Medulla oblongata (tissue), 1 donor: ENCODE measurements at regions not wholly inside any gene's neighbourhood (a gene's known extent, or its start where the extent isn't known, plus 50 kb on each side); places are given as distances from the start of the nearest gene placed in this dataset.
A peak's percentile ranks its signal among the peaks of the same experiment; 100 is the strongest.

Experiments used
- DNase-seq: peaks from one replicate; pipeline ENCODE4 v3.0.0-alpha.2; 2015; ENCODE audit errors: extremely low spot score

DNA sequence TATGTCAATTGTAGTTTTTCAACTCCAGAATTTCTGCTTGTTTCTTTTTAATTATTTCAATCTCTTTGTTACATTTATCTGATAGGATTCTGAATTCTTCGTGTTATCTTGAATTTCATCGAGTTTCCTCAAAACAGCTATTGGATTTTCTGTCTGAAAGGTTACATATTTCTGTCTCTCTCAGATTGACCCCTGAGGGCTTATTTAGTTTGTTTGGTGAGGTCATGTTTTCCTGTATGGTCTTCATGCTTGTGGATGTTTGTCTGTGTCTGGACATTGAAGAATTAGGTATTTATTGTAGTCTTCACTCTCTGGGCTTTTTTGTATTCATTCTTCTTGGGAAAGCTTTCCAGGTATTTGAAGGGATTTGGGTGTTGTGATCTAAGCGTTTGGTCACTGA is 85.6 kb downstream of the SNAPC1 start:
- DNase-seq, result no peak

DNA sequence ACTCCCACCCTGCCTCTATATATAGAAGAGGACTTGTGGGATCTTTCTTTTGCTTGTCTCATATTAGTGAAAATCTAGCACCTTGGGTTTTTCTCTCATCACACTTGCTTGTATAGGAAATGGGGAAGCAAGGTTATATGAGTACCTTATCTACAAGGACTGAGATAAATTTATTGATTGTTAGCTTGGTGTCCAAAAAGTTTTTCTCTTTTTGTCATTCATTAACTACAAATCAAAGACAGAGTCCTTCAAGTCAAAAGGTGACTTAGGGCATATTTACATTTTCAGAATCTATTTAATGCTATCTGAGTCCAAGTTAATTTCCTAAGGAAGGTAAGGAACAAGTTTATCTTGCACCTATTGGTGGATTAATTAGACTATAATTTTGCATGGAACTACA is 92.7 kb downstream of the SNAPC1 start:
- DNase-seq, result no peak

DNA sequence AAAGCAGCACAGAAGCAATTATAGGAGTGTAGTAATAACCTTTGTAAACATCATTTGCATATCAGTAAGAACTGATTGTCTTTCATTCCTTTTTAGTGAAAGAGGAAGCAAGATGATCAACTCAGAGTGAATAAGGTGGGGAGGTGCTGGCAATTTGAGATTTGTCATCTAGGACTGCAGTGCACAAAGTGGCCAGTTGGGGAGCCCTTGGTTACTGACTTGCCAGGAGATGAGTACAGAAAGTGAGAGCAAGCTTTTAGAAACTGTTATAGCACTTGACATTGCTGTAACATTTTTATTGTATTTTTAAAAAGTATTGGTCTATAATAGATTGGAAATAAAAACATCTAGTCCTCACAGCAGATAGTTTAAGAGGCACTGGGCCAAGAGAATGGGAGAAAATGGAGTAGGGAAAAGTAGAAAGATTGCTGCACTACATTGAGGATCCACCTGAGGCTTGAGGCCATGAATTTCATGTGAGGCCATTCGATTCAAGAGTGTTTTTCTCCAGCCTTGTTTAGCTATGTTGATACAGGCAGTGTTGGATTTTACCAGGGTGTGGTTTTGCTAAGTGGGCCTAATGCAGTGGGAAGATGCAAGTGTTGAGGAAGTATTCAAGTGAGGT is 98.2 kb downstream of the SNAPC1 start:
- peak; percentile 37 for DNase-seq

DNA sequence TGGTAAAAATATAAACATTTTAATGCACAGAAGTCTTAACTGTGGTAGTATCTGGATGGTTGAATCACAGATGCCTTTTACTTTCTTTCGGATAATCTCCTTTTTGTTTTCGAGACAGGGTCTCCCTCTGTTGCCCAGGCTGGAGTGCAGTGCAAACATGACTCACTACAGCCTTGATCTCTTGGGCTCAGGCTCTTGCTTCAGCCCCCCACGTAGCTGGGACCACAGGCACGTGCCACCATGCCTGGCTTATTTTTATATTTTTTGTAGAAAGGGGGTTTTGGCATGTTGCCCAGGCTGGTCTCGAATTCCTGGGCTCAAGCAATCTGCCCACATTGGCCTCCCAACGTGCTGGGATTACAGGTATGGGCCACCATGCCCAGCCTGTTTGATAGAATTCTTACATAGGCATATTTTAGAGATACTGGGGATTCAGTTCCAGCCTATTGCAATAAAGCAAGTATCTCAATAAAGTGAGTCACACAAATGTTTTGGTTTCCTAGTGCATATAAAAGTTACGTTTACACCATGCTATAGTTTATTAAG is 99.2 kb downstream of the SNAPC1 start:
- no peak for DNase-seq

DNA sequence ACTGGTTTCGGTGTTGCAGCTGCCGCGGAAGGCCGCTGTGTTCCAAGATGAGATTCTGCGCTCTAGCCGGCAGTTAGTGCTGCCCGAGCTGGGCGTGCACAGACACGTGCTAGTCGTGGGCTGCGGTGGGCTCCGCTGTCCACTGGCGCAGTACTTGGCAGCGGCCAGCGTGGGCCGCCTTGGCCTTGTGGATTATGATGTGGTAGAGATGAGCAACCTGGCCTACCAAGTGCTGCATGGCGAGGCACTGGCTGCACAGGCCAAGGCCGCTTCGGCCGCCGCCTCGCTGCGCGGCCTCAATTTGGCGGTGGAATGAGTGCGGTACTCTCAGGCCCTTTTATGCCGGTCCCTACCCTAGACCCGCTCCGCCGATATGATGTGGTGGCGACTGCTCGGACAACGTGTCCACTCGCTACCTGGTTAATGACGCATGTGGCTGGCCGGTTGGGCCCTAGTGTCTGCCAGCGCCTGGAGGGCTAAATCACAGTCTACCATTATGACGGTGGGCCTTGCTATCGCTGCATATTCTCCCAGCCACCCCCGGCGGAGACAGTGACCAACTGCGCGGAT is 102.2 kb downstream of the SNAPC1 start:
- DNase-seq, result no peak

DNA sequence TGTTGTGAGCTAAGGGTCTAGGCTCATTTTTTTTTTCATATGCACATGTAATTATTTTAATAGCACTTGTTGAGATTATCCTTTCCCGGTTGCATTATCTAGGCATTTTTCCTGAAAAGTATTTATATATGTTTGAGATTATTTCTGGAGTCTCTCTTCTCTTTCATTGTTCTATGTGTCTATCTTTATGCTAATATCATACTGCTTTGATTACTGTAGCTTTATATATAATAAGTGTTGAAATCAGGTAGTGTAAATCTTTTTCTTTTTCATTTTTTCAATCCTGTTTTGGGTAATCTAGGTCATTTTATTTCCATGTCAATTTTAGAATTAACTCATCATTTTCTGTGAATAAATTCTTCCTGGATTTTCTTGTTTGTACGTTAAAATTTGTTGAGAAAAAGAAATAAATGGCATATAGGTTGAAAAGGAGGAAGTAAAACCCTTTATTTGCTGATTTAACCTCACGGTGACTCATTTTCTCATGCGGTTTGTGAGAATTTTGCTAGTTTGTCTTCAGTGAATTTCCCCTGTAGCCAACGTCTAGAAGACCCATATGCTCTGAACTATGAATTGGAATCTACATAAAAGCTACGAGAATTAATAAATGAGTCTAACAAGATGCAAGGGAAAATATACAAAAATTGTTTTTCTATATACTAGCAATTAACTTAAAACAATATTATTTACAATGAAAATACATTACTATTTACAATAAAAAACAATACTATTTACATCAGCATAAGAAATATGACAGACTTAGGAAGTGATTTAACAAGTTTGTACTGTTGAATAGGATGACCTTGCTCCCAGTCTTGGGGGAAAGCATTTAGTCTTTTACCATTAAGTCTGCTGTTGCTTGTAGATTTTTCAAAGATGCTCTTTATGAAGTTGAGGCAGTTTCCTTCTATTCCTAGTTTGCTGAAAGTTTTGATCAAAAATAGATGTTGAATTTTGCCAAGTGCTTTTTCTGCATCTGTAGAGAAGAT is 105.0 kb downstream of the SNAPC1 start:
- DNase-seq, result no peak

DNA sequence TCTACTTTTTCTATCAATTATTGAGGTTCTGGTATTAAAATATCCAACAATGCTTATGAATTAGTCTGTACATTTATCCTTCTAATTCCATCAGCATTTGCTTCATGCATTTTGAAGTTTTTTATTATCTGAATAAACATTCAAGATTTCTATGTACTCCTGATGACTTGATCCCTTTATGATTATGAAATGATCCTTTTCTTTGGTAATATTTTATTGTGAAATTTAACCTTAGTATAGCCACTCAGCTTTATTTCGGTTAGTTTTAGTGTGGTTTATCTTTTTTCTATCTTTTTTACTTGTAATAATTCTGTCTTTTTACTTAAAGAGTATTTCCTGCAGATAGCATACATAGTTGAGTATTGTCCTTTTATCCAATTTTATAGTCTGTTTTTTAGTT is 106.6 kb downstream of the SNAPC1 start:
- no peak for DNase-seq

DNA sequence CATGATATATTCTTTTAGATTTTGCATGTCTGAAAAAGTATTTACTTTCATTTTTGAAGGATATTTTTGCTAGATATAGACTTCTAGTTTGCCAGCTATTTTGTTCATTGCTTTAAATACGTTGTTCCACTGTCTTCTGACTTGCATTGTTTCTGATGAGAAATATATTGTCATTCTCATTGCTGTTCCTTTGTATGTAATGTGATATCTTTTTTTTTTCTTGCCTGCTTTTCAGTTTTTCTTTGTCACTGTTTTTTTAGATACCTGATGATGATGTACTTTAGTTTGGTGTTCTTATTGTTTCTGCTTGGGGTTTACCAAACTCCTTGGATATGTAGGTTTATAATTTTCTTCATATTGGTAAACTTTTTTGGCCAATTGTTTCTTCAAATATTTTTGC is 107.9 kb downstream of the SNAPC1 start:
- no peak for DNase-seq

DNA sequence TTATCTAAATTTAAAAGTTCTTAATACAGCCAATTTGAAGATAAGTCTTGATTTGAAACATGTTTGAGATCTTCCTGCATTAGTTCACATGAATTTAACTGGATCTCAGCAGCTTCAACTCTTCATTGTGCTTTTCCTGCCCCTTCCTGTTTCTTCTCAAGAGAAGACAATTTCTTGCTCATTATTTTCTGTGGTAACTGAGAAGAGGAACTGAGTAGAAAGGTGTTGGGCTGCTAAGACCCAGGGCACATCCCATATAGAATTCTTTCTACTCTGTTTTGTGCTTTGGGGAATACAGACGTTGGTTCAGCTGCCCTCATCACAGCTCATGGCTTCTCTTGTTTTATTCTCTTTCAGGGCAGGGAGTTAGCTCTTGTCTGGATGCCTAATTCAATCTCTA is 110.2 kb downstream of the SNAPC1 start:
- no peak for DNase-seq

DNA sequence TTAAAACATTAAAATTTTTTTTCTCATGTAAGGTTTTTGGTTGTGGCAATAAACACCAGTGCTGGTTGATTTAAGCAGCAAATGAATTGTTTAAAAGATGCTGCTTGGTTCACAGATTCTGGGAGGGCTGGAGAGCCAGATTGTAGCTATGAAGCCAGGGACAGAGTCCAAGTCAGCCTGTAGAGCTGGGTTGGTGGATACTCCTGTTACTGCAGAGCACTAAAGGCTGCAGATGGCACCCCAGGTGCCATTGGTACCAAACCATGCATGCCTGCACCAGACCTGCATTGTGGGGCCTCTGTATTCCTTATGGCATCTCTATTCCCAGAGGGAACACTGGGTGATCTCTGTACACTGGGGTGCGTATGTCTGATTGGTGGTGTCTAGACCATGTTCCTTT is 113.3 kb downstream of the SNAPC1 start:
- DNase-seq, result no peak

DNA sequence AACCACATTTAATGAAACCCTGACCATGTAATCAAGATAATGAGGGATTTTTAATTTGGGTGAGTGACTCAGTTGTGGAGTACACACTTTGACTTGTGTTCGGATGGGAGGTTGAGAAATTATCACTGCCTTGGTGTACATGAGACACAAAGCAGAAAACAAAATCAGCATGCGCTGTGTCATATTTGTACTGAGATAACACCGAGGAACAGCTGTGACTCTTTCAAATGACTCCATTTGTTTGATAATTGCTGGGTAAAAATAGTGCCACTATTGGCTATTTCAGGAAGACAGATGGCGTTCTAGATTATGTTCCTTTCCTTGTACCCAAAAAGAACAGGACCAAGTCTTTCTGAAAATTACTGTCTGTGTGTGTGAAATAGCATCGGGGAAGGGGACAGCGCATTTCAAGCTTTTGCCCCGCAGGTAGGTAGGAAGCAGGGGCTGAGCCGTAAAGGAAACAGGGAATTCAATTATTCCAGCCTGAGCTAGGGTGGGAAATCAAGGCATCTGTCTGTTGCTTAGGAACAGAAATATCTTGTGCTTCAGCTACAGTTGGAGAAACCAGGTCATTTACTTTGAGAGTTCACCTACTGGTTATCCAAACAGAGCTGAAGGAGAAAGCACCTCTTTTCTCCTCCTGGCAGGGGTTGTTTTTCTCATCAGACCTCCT is 114.3 kb downstream of the SNAPC1 start:
- no peak for DNase-seq

DNA sequence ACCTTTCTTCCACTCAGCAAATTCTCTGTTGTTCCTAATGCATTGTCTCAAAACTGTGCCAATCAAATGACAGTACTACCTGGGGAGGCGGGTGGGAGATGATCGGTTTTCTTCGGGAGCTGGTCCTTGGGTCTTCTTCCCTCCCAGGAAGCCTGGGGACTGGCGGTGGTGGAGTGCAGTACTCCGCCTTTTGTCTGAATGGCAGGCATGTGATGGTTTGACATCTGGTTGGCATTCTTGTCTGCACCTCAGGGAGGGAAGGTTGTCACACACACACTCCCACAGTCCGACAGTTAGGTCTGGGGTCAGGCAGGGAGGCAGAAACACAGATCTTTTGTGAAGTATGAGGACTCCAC is 114.8 kb downstream of the SNAPC1 start:
- DNase-seq, result no peak

DNA sequence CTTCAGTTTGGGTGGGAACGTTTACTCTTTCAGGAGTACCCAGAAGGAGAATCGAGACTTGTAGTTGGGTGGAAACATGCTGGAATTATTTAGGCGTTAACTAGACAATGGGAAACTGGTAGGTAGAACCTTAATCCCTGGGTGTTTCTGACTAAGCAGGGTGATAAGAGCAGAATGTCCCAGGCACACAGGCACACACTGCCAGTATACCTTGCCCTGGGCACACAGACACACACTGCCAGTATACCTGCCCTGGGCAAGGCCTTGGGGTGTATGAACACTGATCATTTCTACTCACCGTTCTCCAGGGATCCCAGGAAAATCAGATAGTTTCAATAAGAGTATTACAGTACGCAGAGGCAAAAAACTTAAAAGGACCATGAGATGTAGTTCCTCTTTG is 115.5 kb downstream of the SNAPC1 start:
- no peak for DNase-seq

DNA sequence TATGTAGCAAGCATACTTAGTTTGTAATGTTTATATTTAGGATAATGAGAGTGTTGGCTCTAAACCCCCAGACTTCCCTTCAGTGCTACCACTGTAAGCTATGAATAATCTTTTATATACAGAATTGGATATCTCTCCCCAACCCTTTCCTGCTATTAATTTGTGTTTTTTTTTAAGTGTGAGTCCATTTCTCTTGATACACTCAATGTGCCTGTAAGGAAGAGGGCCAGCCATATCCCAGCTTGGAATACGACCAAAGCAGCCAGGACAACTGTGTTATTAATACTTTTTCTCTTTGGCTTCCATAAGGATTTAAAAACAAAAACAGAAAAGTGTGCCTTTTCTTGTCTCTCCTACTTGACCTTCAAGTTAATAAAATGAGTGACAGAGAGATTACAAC is 116.7 kb downstream of the SNAPC1 start:
- DNase-seq, result no peak

DNA sequence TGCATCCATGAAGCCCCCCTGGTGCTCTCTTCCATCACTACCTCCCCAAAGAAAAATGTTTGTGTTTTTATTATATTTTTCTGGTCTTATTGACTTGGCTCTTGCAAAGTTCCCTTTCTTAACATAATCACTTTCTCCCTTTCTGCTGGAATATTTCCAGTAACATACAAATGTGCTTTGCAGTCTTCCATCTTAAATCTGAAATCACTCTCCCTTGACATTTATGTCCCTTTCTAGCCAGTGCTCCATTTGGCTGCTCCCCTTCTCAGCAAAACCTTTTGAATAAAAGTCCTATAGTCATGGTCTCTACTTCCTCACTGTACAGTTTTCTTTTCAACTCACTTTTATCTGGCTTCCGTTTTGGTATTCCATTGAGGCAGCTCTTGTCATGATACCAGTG is 118.8 kb downstream of the SNAPC1 start:
- no peak for DNase-seq

DNA sequence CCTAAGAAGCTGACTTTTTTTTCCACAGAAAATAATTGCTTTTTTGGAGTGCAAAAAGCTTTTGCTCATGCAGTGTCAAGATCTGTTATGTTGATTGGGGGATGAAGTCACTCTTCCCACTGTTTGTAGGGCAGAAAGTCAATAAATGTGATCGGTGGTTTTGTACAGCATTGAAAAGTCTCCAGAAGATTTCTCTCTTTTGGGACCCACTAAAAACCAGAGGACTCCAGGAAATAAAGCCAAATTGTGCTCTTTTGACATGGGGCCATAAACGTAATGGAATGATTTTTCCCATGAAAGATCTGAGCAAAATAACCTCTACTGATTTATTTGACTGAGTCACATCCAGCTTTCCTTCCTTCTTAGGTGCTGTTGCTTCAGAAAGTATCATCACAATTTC is 122.5 kb downstream of the SNAPC1 start:
- no peak for DNase-seq

DNA sequence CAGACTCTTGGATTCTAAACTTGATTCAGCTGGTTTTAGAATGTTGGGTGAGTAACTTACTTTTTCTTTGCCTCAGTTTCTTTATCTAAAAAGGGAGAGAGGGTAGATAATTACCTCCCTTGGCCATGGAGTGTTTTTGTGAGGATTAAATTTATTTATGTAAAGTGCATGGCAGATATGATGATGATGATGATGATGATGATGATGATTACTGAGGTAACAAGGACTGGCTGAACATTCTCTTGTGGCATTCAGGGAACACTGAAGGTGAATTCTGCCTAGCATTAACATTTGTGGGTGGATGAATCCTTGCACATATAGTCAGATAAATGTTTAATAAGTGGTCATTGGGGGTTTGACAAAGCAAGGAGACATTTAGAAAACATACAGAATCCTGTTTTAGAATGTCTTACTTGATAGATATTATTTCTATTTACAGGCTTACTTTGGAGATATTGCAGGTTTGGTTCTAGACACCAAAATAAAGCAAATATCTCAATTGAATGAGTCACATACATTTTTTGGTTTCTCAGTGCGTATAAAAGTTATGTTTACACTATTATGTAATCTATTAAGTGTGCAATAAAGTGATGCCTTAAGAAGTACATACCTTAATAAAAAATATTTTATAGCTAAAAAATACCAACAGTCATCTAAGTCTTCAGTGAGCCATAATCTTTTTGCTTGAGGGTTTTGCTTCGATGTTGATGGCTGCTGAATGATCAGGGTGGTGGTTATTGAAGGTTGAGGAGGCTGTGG is 123.2 kb downstream of the SNAPC1 start:
- DNase-seq, result no peak

DNA sequence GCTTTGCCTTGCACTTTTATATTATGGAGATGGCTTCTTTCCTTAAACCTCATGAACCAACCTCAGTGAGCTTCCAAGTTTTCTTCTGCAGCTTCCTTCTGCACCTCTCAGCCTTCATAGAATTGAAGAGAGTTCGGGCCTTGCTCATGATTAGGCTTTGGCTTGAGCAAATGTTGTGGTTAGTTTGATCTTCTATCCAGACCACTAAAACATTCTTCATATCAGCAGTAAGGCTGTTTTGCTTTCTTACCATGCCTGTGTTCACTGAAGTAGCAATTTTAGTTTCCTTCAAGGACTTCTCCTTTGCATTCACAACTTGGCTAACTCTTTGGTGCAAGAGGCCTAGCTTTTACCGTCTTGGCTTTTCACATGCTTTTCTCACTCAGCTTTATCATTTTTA is 125.4 kb downstream of the SNAPC1 start:
- DNase-seq, result no peak

DNA sequence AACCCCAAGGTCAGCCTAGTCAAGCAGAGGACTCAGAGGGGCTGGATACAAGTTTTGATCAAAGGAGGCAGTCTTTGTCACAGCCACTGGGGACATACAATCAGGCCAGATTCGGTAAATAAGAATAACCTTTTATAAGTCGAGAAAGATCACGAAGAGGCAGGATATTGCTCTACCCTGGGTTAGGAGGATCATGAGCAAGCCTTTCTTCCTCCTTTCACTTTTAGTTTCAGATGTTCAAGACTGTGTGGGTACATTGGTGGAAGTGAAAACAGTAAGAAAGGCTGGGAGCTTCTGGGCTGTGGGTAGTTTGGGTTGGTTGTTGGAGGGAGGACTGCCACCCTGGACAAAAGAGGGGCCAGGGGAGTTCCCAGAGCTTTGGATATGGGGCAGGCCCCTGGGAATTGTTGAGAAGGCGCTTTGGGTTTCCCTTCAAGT is 127.7 kb downstream of the SNAPC1 start:
- peak; percentile 67 for DNase-seq

DNA sequence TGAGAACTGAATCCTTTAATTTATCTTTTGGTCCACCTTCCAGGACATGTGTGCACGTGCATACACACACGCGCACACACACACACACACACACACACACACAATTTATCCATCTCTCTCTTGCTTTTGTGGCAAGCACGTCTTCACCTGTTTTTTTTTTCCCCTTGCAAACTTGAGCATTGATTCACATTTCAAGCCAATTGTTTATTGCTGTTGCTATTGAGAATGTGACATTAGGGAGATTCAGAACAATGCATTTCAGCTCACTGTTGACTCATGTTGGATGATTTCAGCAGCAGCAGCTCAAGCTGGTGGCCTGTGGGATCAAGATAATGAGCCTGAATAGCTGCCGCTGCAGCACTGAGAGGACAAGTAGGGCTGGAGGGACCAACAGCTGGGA is 128.9 kb downstream of the SNAPC1 start:
- DNase-seq, result no peak

DNA sequence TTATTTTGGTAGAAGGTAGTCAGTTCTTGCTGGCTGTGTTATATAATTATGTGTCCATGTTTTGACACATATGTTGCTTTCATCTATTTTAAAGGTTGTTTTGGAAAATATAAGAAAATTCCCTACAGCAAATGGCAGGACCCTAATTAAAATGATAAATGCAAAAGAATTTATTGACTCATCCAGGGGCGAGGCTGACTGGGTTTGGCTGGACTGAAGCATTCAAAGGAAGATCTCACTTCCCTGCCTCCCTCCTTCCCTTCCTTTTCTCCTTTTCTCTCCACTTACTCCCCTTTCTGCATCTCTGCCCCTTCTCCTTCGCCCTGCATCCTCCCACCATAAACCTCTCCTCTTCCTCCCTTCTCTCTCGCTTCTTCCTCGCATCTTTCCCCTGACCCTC is 129.6 kb downstream of the SNAPC1 start:
- no peak for DNase-seq
